Loucy (cell line): ENCODE measurements at regions not wholly inside any gene's neighbourhood (a gene's known extent, or its start where the extent isn't known, plus 50 kb on each side); places are given as distances from the start of the nearest gene placed in this dataset.

Source experiments
- EZH2phosphoT487 ChIP-seq: fragments of 200-600 bp; IDR thresholded peaks from 2 replicates; pipeline ENCODE4 v1.6.1; 2018; ENCODE audit warnings: antibody characterized with exemption, mild to moderate bottlenecking, moderate library complexity, borderline replicate concordance
- TF ChIP-seq, protein P1 (sequence below): fragments of 200-600 bp; sonication (generic); conservative IDR thresholded peaks from 2 replicates; pipeline ENCODE4 v1.5.1; 2014; ENCODE audit warnings: mild to moderate bottlenecking, antibody characterized with exemption, low read length

DNA sequence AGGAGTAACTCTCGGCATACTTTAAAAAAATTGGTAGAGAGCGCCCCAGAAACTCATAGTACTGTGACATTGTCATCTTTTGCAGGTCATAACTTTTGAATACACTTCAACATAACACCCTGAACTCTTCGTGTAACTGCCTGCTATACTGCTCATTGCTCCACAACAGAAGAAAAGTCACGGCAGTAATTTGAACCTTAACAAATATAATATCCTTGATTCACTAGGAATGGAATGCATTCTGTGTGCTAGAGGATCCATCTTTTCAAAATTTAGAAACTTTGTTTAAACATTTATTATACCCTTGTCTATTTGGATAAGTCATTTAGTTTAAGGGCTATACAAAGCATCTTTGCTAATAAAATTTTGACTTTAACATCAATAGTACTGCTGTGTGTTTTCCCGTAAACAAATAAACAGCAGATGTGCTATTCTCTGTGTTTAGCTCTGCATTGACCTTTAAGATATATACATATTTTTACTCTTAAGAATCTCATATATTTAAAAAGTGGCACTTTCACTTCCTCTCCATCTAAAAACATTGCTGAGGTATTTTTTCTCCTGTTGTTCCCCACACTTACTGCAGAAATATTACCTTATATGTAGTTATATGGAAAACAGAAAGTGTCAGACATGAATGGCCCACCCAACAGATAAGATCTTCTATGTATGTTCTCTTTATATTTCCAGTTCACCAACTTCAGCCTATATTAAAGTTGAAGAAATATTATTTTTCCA is 217.6 kb upstream of the TMEM229A start:
- TF ChIP-seq, protein P1, sequence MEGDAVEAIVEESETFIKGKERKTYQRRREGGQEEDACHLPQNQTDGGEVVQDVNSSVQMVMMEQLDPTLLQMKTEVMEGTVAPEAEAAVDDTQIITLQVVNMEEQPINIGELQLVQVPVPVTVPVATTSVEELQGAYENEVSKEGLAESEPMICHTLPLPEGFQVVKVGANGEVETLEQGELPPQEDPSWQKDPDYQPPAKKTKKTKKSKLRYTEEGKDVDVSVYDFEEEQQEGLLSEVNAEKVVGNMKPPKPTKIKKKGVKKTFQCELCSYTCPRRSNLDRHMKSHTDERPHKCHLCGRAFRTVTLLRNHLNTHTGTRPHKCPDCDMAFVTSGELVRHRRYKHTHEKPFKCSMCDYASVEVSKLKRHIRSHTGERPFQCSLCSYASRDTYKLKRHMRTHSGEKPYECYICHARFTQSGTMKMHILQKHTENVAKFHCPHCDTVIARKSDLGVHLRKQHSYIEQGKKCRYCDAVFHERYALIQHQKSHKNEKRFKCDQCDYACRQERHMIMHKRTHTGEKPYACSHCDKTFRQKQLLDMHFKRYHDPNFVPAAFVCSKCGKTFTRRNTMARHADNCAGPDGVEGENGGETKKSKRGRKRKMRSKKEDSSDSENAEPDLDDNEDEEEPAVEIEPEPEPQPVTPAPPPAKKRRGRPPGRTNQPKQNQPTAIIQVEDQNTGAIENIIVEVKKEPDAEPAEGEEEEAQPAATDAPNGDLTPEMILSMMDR, result no peak
- TF ChIP-seq EZH2phosphoT487, result no peak
